SKM-1 treated with dmso at 0.1 percent for 144 hours (cell line): ENCODE measurements at regions not wholly inside any gene's neighbourhood (a gene's known extent, or its start where the extent isn't known, plus 50 kb on each side); places are given as distances from the start of the nearest gene placed in this dataset.

ENCODE experiments used
- DNase-seq: peaks from one replicate; lab custom pipeline; 2025; ENCODE audit not compliant: unreplicated experiment; lab: John Stamatoyannopoulos, UW

- no peak for DNase-seq
Observed at GRCh38 chr18:8458546-8459215, 150.6 kb upstream of the RAB12 start.

GRCh38 chr18:8460748-8461147, 148.5 kb upstream of the RAB12 start:
- DNase-seq = no peak

- DNase-seq = no peak
Observed at GRCh38 chr18:8461544-8461943, 147.7 kb upstream of the RAB12 start.

- no peak for DNase-seq
Observed at GRCh38 chr18:8462651-8463185, 146.5 kb upstream of the RAB12 start.

GRCh38 chr18:8463791-8464190, 145.4 kb upstream of the RAB12 start:
- DNase-seq = no peak

GRCh38 chr18:8468191-8468590, 141.0 kb upstream of the RAB12 start:
- DNase-seq = no peak

DNA sequence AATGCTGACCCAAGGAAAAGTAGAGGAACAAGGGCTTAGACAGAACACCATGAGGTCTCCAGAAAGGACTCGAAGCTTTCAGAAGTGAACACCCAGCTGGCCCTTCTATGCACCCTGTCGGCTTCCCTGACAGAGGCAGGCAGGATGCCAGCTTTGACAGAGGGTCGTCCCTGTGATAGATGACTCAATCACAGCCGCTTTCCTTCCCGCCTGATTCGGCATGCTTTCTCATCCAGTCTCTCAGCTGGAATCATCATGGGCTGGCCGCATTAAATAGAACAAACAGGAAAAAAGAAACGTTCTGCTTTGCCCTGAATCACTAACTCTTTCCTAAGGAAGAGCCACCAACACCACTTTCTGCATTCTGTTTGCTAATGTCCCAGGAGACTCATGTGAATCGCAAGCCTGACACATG, 140.3 kb upstream of the RAB12 start:
- no peak for DNase-seq

DNA sequence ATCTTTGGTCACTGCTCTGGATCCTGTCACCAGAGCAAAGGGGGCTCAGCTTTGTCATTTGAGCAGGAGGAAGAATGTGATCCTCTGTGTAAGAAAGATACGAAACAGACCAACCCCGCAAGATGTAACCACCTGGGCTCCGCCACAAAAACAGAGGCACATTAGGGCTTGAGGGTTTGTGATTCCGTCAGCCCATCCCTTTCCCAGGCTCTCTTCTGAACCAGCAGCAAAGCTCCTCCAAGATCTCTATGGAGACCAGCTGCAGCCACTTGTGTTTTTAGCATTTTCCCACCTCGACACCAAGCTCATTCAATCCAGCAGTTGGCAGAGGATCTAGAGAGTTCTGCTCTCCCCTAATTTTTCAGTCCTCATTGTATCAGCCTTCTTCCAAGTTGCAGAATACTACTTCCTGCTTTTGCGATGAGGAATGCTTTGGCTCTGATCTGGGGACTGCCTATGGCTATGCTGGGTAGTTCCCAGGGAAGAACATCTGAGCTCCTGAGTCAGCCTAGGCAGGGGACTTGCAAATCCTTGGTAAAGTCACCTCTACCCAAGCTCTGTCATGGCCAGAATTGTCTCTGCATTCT, 139.6 kb upstream of the RAB12 start:
- no peak for DNase-seq

DNA sequence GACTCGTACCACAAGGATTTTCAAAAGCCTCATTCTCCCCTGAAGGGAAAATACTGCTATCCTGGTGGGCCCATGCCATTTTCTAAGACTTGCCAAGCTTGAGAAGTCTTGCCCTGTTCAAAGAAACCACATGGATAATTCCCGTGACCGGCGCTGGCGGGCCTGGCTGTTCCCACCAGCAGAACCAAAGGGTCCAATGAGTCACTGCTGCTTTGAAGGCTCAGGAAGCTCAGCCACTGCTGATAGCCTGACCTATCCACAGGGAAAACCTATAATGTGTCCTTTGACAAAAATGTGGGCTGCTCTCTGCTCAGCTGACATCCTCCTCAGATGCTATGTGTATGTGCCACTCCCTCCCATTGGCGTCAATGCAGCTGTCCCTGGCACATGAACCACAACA, 137.9 kb upstream of the RAB12 start:
- DNase-seq = no peak

DNA sequence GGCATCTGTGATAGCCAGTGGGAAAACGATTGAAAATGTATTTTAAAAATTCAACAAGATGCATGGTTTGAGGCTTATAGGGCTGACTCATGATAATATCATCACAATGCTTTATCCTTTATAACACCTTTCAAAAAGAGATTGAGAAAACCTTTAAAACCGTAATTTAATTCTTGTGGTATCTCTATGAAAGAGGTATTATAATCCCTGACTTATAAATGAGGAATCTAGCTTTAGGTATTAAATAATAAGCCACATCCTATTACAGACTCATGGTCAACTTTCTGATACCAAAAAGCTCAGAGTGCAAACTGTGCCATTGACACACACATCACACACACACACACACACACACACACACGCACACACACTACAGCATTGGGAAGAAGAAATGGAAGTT, 134.6 kb upstream of the RAB12 start:
- DNase-seq = no peak

DNA sequence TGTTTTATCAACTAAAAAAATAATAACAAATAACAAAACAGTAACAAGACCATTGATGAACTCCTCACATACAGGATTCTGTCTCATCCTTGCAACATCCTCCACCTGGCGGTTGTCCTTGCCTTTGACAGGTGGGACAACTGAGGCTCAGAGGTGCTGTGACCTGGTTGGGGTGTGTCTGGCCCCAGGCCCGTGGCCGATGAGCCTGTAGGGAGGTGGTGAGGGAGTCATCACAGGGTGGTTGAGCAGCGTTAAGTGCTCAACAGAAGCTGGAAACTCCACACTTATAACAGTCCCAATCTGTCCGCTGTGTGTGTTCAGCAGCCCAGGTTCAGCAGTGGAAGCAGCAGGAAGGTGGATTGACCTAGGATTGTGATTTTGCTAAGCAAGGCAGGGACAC, 131.6 kb upstream of the RAB12 start:
- DNase-seq = no peak

DNA sequence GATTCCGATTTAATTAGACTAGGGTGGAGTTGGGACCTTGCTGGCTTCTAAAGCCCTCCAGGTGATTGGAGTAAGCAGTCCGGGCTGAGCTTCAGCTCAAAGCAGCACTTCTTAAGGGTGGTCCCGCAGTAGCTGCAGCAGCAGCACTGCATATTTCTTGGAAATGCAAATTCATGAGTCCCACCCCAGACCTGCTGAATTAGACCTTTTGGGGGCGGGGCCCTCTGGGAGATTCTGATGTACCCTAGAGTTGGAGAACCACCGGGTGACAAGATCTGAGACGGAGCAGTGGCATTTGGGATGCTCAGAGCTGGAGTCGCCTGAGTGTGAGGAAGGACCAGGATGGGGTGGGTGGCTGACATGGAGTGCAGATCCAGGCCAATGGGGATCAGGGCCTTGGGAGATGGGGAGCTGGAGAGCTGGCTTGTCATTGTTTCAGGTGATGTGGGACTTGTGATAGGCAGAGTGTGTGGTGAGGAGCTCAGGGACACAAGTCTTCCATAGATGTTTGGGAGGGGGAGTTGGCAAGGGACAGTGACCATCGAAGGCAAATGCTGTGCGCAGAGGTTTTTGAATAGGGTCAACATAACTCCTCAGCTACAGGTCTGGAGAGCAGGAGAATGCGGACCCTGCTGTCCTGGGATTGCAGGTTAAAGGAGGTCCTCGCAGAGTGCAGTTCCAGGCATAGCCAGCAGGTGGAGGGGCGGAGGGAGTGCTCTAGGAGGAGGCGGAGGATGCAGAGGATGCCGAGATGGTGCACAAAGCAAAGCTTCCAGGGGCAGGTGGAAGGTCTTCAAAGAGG, 130.9 kb upstream of the RAB12 start:
- peak; percentile 33 for DNase-seq

DNA sequence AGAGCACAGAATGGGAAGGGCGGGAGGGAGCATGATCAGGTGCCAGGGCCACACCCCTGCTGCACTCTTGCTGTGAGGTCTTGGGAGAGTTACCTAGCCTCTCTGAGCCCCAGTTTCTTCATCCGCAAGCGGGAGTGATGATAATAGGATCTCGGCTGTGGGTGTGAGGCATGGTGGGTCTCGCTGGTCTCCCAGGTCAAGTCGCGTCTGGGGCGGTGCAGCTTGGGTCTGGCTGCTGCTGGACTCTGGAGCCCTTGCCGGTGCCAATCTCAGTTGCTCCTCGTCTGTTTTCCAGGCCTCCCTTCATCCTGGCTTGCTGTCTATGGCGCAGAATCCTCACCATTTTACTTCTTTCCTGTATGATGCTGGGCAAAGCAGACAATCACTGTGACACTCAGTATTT, 130.3 kb upstream of the RAB12 start:
- no peak for DNase-seq

GRCh38 chr18:8479789-8480188, 129.4 kb upstream of the RAB12 start:
- DNase-seq = no peak

DNA sequence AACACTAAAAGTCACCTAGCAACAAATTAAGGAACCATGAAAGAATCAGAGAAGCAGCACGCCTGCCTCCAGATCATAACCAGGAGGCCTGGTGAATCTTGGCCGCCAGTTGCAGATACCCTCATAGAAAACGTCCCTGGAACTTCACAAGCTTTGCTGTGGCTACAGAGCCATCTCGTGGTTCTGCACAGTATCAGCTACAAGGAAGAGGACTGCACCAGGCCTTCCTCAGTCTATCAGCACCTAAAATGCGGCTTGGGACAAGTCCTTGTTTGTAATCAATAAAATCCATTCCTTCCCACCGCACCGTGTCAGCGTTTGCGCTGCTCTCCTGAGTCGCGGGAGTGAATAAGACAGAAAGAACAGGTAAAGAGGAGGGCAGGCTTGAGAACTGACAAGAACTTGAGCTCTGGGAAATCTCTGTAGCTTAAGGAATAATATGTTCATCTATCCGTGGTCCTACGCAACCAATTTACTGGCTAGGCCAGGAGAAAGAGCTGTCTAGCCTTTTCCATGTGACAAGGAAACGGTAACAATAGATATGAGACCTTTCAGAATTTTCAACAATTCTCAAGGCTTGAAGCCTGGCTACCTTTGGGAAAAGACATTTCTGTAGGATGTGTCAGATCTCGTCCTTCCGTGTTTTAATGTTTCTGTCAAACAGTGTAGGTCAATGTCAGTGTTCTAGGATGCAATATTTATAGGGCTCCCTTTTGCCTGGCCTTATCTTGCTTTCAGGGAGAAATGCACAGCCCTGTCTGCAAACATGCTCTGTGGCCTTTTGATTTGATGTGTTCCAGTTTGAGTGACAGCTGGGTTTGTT, 128.5 kb upstream of the RAB12 start:
- no peak for DNase-seq

- DNase-seq = no peak
Observed at GRCh38 chr18:8484951-8485350, 124.3 kb upstream of the RAB12 start.

DNA sequence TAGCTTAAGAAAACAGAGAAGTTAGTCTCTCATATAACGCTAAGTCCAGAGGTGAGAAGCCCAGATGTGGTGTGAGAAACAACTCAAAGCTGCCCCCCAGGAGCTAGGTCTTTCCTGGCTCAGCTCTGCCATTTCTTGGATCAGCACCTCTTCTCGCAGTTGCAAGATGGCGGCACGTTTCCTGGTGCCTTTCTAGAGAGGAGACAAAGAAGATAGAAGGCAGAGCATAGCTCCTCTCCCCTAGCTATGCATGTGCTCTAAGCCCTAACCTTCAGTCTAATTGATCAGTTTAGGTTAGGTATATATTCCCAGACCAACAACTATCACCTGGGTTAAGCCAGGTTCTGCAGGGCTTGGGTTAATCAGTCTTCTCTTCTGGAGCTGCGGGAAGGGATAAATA, 119.5 kb upstream of the RAB12 start:
- no peak for DNase-seq

DNA sequence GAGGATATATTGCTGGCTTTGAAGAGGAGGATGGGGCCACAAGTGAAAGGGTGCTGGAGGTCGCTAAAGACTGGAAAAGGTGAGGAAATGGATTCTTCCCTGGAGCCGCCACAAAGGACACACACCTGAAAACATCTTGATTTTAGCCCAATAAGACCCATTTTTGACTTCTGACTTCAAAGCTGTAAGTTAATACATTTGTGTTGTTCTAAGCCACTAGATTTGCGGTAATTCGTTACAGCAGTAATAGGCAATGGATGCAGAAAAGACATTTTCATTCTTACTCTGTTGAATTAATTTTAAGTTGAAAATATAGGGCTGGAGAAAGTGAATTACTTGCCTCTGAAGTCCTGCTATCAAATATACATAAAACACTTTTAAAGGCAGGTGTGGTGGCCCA, 117.7 kb upstream of the RAB12 start:
- DNase-seq = no peak

- no peak for DNase-seq
Observed at GRCh38 chr18:8493141-8493540, 116.1 kb upstream of the RAB12 start.

- DNase-seq = no peak
Observed at GRCh38 chr18:8496186-8496585, 113.1 kb upstream of the RAB12 start.

- no peak for DNase-seq
Observed at GRCh38 chr18:8498905-8499304, 110.3 kb upstream of the RAB12 start.
